Tibial artery (tissue), 4 donors: ENCODE measurements at regions not wholly inside any gene's neighbourhood (a gene's known extent, or its start where the extent isn't known, plus 50 kb on each side); places are given as distances from the start of the nearest gene placed in this dataset.

Source experiments
- DNase-seq, 2 donors: peaks; one replicate each; pipeline ENCODE4 v3.0.0-alpha.2; 2019
- H3K27ac ChIP-seq, 2 donors: fragments of 200-600 bp; sonication (generic) in 1 of 2; 1 replicate in 1 of 2; 2 replicates in 1 of 2; pipeline ENCODE4 v1.5.1; 2018 to 2019; ENCODE audit warnings: mild to moderate bottlenecking in 1 of 2
- H3K27me3 ChIP-seq, 2 donors: fragments of 200-600 bp; sonication (generic) in 1 of 2; one replicate each; pipeline versions ENCODE4 v1.5.1 to v1.6.0; 2016 to 2019
- H3K36me3 ChIP-seq, 3 donors: fragments of 200-600 bp; sonication (generic) in 2 of 3; one replicate each; pipeline ENCODE4 v1.5.1; 2016 to 2019; ENCODE audit warnings: mild to moderate bottlenecking in 2 of 3
- H3K4me1 ChIP-seq, 4 donors: fragments of 200-600 bp; sonication (generic) in 2 of 4; 1 replicate in 3 of 4; 2 replicates in 1 of 4; pipeline ENCODE4 v1.5.1; 2016 to 2019
- H3K4me3 ChIP-seq, 2 donors: fragments of 200-600 bp; sonication (generic) in 1 of 2; 1 replicate in 1 of 2; 2 replicates in 1 of 2; pipeline ENCODE4 v1.5.1; 2018 to 2019; ENCODE audit warnings: mild to moderate bottlenecking in 2 of 2
- H3K9me3 ChIP-seq, 3 donors: fragments of 200-600 bp; sonication (generic) in 1 of 3; one replicate each; pipeline ENCODE4 v1.5.1; 2016 to 2019
- intact Hi-C: fragments of 100-400 bp; cut with DNase I; formaldehyde crosslinking; loops from one replicate; pipeline ENCODE4 v1.15.0; 2023; ENCODE audit warnings: low total_unique reads
- TF ChIP-seq, protein P1 (sequence below), 2 experiments: fragments of 200-600 bp in 1 of 2; fragments of 450-650 bp in 1 of 2; IDR thresholded peaks; one replicate each; pipeline ENCODE4 v1.5.1; 2017 to 2019; ENCODE audit warnings: antibody characterized with exemption in 2 of 2, mild to moderate bottlenecking in 1 of 2, moderate library complexity in 1 of 2

DNA sequence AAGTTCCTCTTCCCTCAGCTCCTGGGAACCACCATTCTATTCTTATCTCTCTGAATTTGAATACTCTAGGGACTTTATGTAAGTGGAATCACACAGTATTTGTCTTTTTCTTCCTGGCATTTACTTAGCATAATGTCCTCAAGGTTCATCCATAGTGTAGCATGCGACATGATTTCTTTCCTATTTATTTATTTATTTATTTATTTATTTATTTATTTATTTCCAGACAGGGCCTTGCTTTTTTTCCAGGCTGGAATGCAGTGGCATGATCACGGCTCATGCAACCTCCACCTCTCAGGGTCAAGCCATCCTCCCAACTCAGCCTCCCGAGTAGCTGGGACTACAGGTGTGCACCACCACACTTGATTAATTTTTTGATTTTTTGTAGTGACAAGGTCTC lies 142.1 kb downstream of the GPBP1 start:
- Histone ChIP-seq H3K27me3 (no peaks in the 10 kb centered on the region), H3K27ac (no peak overlapping the region), H3K4me1 (peaks cover 0 to 5% (median 0%) of the 10 kb centered on the region in 4 donors), H3K9me3 (no peaks in the 10 kb centered on the region), H3K36me3 (no peaks in the 10 kb centered on the region), H3K4me3 (no peak overlapping the region)
- intact Hi-C loops, result no loop called here
- no peak for DNase-seq
- TF ChIP-seq, protein P1, sequence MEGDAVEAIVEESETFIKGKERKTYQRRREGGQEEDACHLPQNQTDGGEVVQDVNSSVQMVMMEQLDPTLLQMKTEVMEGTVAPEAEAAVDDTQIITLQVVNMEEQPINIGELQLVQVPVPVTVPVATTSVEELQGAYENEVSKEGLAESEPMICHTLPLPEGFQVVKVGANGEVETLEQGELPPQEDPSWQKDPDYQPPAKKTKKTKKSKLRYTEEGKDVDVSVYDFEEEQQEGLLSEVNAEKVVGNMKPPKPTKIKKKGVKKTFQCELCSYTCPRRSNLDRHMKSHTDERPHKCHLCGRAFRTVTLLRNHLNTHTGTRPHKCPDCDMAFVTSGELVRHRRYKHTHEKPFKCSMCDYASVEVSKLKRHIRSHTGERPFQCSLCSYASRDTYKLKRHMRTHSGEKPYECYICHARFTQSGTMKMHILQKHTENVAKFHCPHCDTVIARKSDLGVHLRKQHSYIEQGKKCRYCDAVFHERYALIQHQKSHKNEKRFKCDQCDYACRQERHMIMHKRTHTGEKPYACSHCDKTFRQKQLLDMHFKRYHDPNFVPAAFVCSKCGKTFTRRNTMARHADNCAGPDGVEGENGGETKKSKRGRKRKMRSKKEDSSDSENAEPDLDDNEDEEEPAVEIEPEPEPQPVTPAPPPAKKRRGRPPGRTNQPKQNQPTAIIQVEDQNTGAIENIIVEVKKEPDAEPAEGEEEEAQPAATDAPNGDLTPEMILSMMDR (IDR thresholded peaks at IDR 0.05), result no peak
